Endothelial cell (in vitro differentiated cells): ENCODE measurements at regions not wholly inside any gene's neighbourhood (a gene's known extent, or its start where the extent isn't known, plus 50 kb on each side); places are given as distances from the start of the nearest gene placed in this dataset.

Source experiments
- DNase-seq: peaks from one replicate; pipeline ENCODE4 v3.0.0; 2021; ENCODE audit warnings: low spot score
- H3K27ac Mint-ChIP-seq: one replicate; pipeline ENCODE4 v1.8.0; 2021; ENCODE audit warnings: mixed read lengths, inconsistent platforms; ENCODE audit not compliant: unreplicated experiment
- H3K27me3 Mint-ChIP-seq: one replicate; pipeline ENCODE4 v1.8.0; 2021; ENCODE audit warnings: mild to moderate bottlenecking, moderate library complexity, mixed read lengths, inconsistent platforms; ENCODE audit not compliant: unreplicated experiment
- H3K36me3 Mint-ChIP-seq: one replicate; pipeline ENCODE4 v1.8.0; 2021; ENCODE audit warnings: mild to moderate bottlenecking, low read depth, mixed read lengths, inconsistent platforms; ENCODE audit not compliant: unreplicated experiment
- H3K4me1 Mint-ChIP-seq: one replicate; pipeline ENCODE4 v1.8.0; 2021; ENCODE audit warnings: mild to moderate bottlenecking, mixed read lengths, inconsistent platforms; ENCODE audit not compliant: unreplicated experiment
- H3K4me3 Mint-ChIP-seq: one replicate; pipeline ENCODE4 v1.8.0; 2021; ENCODE audit warnings: mild to moderate bottlenecking, mixed read lengths, inconsistent platforms; ENCODE audit not compliant: unreplicated experiment
- H3K9me3 Mint-ChIP-seq: one replicate; pipeline ENCODE4 v1.8.0; 2021; ENCODE audit warnings: mixed read lengths, inconsistent platforms; ENCODE audit not compliant: unreplicated experiment
- TF ChIP-seq, protein P1 (sequence below): fragments of 200-600 bp; sonication (generic); IDR thresholded peaks from one replicate; pipeline ENCODE4 v1.5.0; 2021; ENCODE audit warnings: antibody characterized with exemption; ENCODE audit not compliant: unreplicated experiment

DNA sequence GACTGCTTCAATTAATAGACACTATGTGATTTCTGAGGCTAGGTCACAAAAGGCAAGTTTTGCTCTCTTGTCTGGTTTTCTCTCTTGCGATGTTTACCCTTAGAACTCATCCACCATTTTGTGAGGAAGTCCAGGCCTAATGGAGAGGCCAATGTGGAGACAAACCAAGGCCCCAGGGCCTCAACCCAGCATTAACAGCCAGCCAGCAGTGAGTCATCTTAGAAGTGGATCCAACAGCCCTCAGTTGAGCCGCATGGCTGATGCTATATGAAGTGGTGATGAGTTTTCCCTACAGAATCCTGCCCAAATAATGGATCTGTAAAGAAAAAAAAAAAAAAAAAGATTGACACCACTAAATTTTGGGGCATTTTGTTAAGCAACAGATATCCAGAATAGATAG is 95.1 kb downstream of the DNTTIP2 start:
- peaks cover under 1% of the 10 kb centered on the region for H3K27me3 Mint-ChIP-seq
- no peak for DNase-seq
- H3K9me3 Mint-ChIP-seq, result no peaks in the 10 kb centered on the region
- H3K36me3 Mint-ChIP-seq, result no peaks in the 10 kb centered on the region
- H3K27ac Mint-ChIP-seq, result no peak overlapping the region
- peaks cover 7% of the 10 kb centered on the region for H3K4me1 Mint-ChIP-seq
- TF ChIP-seq, protein P1, sequence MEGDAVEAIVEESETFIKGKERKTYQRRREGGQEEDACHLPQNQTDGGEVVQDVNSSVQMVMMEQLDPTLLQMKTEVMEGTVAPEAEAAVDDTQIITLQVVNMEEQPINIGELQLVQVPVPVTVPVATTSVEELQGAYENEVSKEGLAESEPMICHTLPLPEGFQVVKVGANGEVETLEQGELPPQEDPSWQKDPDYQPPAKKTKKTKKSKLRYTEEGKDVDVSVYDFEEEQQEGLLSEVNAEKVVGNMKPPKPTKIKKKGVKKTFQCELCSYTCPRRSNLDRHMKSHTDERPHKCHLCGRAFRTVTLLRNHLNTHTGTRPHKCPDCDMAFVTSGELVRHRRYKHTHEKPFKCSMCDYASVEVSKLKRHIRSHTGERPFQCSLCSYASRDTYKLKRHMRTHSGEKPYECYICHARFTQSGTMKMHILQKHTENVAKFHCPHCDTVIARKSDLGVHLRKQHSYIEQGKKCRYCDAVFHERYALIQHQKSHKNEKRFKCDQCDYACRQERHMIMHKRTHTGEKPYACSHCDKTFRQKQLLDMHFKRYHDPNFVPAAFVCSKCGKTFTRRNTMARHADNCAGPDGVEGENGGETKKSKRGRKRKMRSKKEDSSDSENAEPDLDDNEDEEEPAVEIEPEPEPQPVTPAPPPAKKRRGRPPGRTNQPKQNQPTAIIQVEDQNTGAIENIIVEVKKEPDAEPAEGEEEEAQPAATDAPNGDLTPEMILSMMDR, result no peak
- no peak overlapping the region for H3K4me3 Mint-ChIP-seq

DNA sequence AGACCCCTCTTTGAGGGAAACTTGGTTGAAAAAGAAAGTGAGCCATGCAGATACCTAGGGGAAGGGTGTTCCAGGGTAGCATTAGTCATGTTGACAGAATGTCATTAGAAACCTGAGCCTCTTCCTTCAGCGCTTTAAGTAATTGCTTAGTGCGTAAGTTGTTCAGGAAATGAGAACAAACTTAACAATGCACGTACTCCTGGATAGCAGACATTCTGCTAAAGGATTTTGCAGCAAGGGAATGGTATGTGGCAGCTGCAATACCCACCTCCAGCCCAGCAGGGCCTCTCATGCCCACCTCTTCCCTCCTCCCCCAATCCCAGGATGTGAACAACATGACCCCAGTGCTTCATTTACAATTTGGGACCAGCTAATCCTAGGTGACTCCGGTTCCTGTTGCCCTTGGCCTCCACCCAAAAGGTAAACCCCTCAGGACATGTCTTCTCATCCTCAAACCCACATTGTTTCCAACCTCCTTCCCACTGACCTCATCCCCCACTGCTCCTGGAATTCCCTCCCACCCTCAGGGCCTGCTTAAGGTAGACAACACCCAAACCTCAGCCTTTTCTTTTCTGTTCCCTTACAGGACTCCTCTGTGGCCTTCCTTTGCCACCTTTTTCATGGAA is 98.0 kb upstream of the BCAR3 start:
- no peak for DNase-seq
- no peaks in the 10 kb centered on the region for H3K9me3 Mint-ChIP-seq
- peaks cover 1% of the 10 kb centered on the region for H3K27me3 Mint-ChIP-seq
- no peak overlapping the region for H3K4me3 Mint-ChIP-seq
- no peak overlapping the region for H3K27ac Mint-ChIP-seq
- no peaks in the 10 kb centered on the region for H3K36me3 Mint-ChIP-seq
- TF ChIP-seq, protein P1, result no peak
- H3K4me1 Mint-ChIP-seq, result peaks cover 11% of the 10 kb centered on the region

DNA sequence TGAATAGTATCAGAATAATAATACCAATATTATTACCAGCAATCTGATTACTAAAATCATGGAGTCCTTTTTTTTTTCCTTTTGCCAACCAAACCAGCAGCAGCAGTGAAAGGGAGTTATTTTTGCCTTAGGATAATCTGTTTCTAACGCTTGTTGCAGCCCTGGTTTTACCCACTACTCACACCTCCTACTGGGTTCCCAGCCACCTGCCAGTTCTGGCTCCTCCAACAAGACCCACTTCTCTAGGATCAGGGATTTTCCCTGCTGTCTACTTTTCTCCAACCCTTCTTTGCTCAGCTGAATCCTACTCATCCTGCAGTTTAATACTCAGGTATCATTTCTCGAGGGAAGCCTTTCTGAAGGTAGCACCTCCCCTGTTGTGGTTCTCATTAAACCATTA is 96.8 kb upstream of the BCAR3 start:
- no peaks in the 10 kb centered on the region for H3K9me3 Mint-ChIP-seq
- no peak overlapping the region for H3K27ac Mint-ChIP-seq
- TF ChIP-seq, protein P1, result no peak
- H3K36me3 Mint-ChIP-seq, result no peaks in the 10 kb centered on the region
- peaks cover 1% of the 10 kb centered on the region for H3K27me3 Mint-ChIP-seq
- H3K4me3 Mint-ChIP-seq, result no peak overlapping the region
- DNase-seq, result no peak
- peaks cover 11% of the 10 kb centered on the region for H3K4me1 Mint-ChIP-seq

DNA sequence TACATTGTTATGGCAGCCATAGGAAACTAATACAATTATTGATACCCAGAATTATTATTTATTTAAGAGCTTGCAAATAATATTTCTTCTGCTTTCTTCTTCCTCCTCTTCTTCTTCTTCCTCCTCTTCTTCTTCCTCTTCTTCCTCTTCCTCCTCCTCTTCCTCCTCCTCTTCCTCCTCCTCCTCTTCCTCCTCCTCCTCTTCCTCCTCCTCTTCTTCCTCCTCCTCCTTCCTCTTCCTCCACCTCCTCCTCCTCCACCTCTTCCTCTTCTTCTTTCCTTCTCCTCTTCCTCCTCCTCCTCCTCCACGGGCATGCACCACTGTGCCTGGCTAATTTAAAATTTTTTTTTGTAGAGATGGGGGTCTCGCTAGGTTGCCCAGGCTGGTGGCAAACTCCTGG is 95.6 kb upstream of the BCAR3 start:
- Mint-ChIP-seq H3K36me3 (no peaks in the 10 kb centered on the region), H3K4me1 (peaks cover 11% of the 10 kb centered on the region), H3K27ac (no peak overlapping the region), H3K4me3 (no peak overlapping the region), H3K9me3 (no peaks in the 10 kb centered on the region), H3K27me3 (peaks cover 1% of the 10 kb centered on the region)
- TF ChIP-seq, protein P1, result no peak
- DNase-seq, result no peak

DNA sequence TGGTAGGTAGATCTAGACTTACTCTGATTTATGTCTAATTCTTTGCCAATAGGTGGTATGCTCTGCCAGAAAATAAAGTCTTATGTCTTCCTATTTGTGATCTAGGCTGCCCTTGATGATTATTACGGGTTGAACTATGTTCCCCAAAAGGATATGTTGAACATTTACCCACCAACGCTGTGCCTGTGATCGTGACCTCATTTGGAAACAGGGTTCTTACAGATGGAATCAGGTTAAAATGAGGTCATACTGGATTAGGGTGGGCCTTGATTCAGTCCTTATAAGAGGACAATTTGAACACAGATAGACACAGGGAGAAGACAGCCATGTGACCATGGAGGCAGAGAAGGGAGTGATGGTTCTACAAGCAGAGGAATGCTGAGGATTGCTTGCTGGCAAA is 95.1 kb upstream of the BCAR3 start:
- H3K27me3 Mint-ChIP-seq, result peaks cover 1% of the 10 kb centered on the region

More for the DNA sequence above, 95.1 kb upstream of the BCAR3 start:
- no peak overlapping the region for H3K27ac Mint-ChIP-seq
- H3K36me3 Mint-ChIP-seq, result no peaks in the 10 kb centered on the region
- no peak overlapping the region for H3K4me3 Mint-ChIP-seq
- DNase-seq, result no peak
- no peaks in the 10 kb centered on the region for H3K9me3 Mint-ChIP-seq
- peaks cover 11% of the 10 kb centered on the region for H3K4me1 Mint-ChIP-seq
- TF ChIP-seq, protein P1, result no peak
